ENCODE measurements at regions not wholly inside any gene's neighbourhood (a gene's known extent, or its start where the extent isn't known, plus 50 kb on each side); places are given as distances from the start of the nearest gene placed in this dataset.

- H3K4me3 ChIP-seq = no peak overlapping the region
- TF ChIP-seq POLR2A (IDR thresholded peaks at IDR 0.05) (no peak), POLR2AphosphoS5 (IDR thresholded peaks at IDR 0.05; ENCODE audit: insufficient read depth in 1 of 2, low read depth in 1 of 2) (no peak)
- TF ChIP-seq, protein P1, sequence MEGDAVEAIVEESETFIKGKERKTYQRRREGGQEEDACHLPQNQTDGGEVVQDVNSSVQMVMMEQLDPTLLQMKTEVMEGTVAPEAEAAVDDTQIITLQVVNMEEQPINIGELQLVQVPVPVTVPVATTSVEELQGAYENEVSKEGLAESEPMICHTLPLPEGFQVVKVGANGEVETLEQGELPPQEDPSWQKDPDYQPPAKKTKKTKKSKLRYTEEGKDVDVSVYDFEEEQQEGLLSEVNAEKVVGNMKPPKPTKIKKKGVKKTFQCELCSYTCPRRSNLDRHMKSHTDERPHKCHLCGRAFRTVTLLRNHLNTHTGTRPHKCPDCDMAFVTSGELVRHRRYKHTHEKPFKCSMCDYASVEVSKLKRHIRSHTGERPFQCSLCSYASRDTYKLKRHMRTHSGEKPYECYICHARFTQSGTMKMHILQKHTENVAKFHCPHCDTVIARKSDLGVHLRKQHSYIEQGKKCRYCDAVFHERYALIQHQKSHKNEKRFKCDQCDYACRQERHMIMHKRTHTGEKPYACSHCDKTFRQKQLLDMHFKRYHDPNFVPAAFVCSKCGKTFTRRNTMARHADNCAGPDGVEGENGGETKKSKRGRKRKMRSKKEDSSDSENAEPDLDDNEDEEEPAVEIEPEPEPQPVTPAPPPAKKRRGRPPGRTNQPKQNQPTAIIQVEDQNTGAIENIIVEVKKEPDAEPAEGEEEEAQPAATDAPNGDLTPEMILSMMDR (IDR thresholded peaks at IDR 0.05) = no peak
- H3K36me3 ChIP-seq = no peaks in the 10 kb centered on the region
- H3K9me3 ChIP-seq = no peaks in the 10 kb centered on the region
- H3K27ac ChIP-seq = no peak overlapping the region
- no peaks in the 10 kb centered on the region for H3K4me1 ChIP-seq
- H3K27me3 ChIP-seq = no peaks in the 10 kb centered on the region
- no peak for DNase-seq (ENCODE audit: extremely low spot score in 2 of 2)
- intact Hi-C loops (cut with DNase I) = no loop called here
Observed at GRCh38 chr18:71827301-71827700, 716.8 kb downstream of the CBLN2 start.

DNA sequence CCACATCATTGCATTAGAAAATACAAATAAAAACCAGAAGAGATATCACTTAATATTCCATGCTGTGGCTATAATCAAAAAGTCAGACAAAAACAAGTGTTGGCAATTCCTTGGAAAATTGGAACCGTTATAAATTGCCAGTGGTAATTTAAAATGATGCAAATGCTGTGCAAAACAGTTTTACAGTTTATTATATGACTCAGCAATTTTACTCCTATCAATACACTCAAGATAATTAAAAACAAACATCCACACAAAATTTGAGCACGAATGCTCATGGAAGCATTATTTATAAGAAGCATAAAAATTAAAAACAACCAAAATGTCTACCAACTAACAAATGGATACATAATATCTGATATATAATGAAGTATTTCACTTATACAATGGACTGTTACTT, 728.8 kb downstream of the CBLN2 start:
- Histone ChIP-seq H3K4me1 (no peaks in the 10 kb centered on the region), H3K4me3 (no peak overlapping the region), H3K36me3 (no peaks in the 10 kb centered on the region), H3K9me3 (no peaks in the 10 kb centered on the region), H3K27ac (no peak overlapping the region), H3K27me3 (no peaks in the 10 kb centered on the region)
- no peak for DNase-seq (ENCODE audit: extremely low spot score in 2 of 2)
- intact Hi-C loops (cut with DNase I) = loop anchor here (10.0 kb wide), 1 partner anchor 61 kb away; no protein-coding TSS in a partner anchor
- no peak for TF ChIP-seq POLR2AphosphoS5 (IDR thresholded peaks at IDR 0.05; ENCODE audit: insufficient read depth in 1 of 2, low read depth in 1 of 2)
- TF ChIP-seq, protein P1 (IDR thresholded peaks at IDR 0.05) = no peak
- TF ChIP-seq POLR2A (IDR thresholded peaks at IDR 0.05) = no peak

GRCh38 chr18:71809711-71810110, 734.4 kb downstream of the CBLN2 start:
- Histone ChIP-seq H3K27ac (no peak overlapping the region), H3K27me3 (no peaks in the 10 kb centered on the region), H3K9me3 (no peaks in the 10 kb centered on the region), H3K36me3 (no peaks in the 10 kb centered on the region), H3K4me3 (no peak overlapping the region), H3K4me1 (no peaks in the 10 kb centered on the region)
- no peak for TF ChIP-seq POLR2AphosphoS5 (IDR thresholded peaks at IDR 0.05; ENCODE audit: insufficient read depth in 1 of 2, low read depth in 1 of 2)
- TF ChIP-seq, protein P1 (IDR thresholded peaks at IDR 0.05) = no peak
- no peak for TF ChIP-seq POLR2A (IDR thresholded peaks at IDR 0.05)
- DNase-seq (ENCODE audit: extremely low spot score in 2 of 2) = no peak
- intact Hi-C loops (cut with DNase I) = loop anchor here (10.0 kb wide), 1 partner anchor 55 kb away; no protein-coding TSS in a partner anchor

GRCh38 chr18:71808616-71809015, 735.5 kb downstream of the CBLN2 start:
- TF ChIP-seq, protein P1 (IDR thresholded peaks at IDR 0.05) = no peak
- TF ChIP-seq POLR2AphosphoS5 (IDR thresholded peaks at IDR 0.05; ENCODE audit: insufficient read depth in 1 of 2, low read depth in 1 of 2) (no peak), POLR2A (IDR thresholded peaks at IDR 0.05) (no peak)
- Histone ChIP-seq H3K9me3 (no peaks in the 10 kb centered on the region), H3K27ac (no peak overlapping the region), H3K27me3 (no peaks in the 10 kb centered on the region), H3K4me1 (no peaks in the 10 kb centered on the region), H3K4me3 (no peak overlapping the region), H3K36me3 (no peaks in the 10 kb centered on the region)
- intact Hi-C loops (cut with DNase I) = no loop called here
- no peak for DNase-seq (ENCODE audit: extremely low spot score in 2 of 2)

- intact Hi-C loops (cut with DNase I) = no loop called here
- no peaks in the 10 kb centered on the region for H3K9me3 ChIP-seq
- DNase-seq (ENCODE audit: extremely low spot score in 2 of 2) = no peak
- no peaks in the 10 kb centered on the region for H3K36me3 ChIP-seq
- H3K4me1 ChIP-seq = no peaks in the 10 kb centered on the region
- H3K4me3 ChIP-seq = no peak overlapping the region
- TF ChIP-seq, protein P1 (IDR thresholded peaks at IDR 0.05) = no peak
- TF ChIP-seq POLR2A (IDR thresholded peaks at IDR 0.05) = no peak
- no peak for TF ChIP-seq POLR2AphosphoS5 (IDR thresholded peaks at IDR 0.05; ENCODE audit: insufficient read depth in 1 of 2, low read depth in 1 of 2)
- H3K27me3 ChIP-seq = no peaks in the 10 kb centered on the region
- H3K27ac ChIP-seq = no peak overlapping the region
Observed at GRCh38 chr18:71807586-71807985, 736.6 kb downstream of the CBLN2 start.
